NCI-H748 (cell line): ENCODE measurements at regions not wholly inside any gene's neighbourhood (a gene's known extent, or its start where the extent isn't known, plus 50 kb on each side); places are given as distances from the start of the nearest gene placed in this dataset.
A peak's percentile ranks its signal among the peaks of the same experiment; 100 is the strongest.
"Not testable (repeated sequence)": the region's sequence is repeated elsewhere in the genome, so short reads cannot be mapped to it uniquely, and the experiment has no call there.

ENCODE experiments used
- DNase-seq: peaks from one replicate; lab custom pipeline; 2025; ENCODE audit not compliant: unreplicated experiment; lab: John Stamatoyannopoulos, UW

DNA sequence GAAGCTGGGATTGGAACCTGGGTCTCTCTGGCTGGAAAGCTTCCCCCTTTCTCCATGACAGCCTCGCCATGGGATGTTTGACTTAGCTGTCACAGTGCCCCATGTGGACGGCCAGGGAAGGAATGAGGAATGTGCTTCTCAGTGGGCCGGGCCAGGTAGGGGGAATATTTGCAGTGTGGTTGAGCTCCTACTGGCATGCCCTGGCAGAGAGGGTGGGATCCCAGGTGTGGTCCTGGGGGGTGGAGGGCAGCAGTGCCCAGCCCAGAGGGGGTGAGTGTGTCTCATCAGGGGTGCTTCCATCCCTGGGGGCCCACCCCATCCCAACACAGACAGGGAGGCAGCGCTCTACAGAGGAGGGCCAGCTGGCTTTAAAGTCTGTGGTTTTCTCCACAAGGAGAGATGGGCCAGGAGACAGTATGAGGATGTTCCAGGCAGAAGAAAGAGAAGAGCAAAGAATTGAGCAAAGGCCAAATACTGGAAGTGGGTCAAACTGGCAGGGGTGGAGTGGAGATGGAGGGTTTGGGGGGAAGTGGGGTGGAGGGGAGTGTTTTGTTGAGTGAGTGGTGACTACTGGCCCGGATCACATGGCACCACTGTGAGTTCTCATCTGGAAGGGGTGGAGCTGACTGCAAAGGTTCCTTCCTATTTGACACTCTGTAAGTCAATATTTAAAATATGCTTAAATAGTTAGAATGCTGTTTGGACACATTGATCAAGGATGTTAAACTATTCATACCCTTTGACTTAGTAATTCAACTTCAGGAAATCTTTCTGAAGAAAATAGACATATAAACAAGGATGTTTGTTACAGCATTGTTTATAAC, 94.0 kb downstream of the MYCN start:
- DNase-seq: no peak

- no peak for DNase-seq
Measured at GRCh38 chr2:16033032-16033293, 92.6 kb downstream of the MYCN start.

GRCh38 chr2:16032282-16033031, 92.1 kb downstream of the MYCN start:
- DNase-seq: no peak

DNA sequence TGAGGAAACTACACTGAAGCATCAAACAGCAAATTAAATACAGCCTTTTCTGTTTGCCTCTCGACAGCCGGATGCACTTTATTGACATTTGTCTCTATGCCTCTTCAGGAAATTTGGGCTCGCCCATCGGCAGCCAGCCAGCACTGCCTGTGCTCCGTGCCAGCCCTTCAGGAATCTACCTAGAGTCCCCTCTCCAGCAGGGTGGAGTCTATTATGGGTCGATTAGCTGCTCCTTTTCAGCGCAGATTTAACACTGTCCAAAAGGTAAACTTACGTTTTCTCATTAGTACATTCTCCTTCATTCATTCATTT, 91.5 kb downstream of the MYCN start:
- peak; percentile 93 for DNase-seq

DNA sequence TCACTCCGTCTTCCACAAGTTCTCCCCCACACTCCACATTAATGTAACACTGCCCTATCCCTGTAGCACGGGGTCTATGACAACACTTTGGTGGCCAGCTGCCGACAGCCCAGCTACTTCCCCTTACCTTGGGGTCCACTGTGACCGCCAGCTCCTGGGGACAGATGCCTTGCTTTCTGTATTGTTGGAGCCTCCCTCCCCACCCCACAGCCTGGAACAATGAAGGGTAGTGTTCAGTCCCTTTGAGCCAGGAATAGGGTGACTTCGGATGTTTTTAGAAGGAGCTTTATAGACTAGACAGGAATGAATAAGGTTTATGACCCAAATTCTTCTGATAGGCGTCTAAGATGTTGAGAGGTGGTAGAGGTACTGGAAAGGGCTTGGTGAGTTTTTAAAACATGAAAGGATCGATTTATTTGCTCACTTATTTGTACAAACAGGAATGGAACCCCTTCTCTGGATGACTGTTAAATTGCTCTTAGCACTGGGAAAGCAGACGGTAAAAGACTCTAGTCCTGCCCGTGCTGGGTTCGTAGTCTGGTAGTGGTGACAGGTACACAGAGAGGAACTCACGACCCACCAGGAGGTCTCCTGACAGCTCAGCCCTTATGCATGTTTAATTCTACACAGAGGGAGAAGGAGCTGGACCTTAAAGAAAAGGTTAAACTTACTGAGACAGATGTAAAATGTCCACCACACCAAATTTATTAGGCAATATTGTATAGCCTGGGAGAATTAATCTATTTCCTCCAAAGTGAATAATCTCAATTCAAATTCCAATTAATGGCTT, 90.9 kb downstream of the MYCN start:
- DNase-seq: peak; percentile 80

DNA sequence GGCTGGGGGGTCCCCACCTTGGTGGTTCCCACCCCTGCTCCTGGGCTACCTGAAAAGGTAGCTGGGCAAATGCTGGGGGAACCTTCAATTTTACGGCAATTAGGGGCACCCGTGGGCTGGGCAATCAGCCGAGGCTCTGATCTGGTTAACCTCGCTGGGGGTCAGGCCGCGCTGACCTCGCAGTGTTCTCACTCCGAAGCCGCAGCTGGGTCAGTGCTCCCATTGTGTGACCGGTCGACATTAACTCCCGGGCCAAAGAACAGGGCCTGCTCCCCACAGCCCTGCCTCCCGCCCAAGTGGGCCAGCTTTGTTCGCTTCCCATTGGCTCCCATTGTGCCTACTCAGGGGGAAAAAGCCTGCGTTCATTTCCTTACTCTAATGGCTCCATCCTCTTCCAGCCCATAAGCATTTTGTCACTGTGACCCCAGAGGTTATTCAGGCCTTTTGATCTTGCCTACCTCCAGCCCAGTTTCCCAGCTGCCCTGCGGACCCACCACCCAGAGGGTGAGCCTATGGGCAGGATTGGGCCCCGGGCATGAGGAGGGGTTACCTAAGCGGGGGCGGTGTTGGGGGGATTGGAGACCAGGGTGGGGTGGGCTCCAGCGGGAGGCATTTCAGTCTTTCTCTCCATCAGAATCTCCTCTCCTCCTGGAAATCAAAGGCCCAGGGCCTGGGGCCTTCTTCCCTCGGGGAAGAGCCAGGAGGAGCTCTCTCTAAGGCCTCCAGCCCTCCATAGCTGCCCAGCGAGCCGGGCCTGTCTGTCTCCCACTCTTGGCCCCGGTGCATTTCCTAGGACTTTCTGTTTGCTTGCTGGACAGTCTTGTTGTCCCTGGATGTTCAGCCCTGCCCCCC, 90.1 kb downstream of the MYCN start:
- no peak for DNase-seq

GRCh38 chr2:16028644-16029043, 88.3 kb downstream of the MYCN start:
- no peak for DNase-seq

- DNase-seq: peak; percentile 13
Measured at GRCh38 chr2:16026816-16027501, 86.6 kb downstream of the MYCN start.

GRCh38 chr2:16025876-16026640, 85.7 kb downstream of the MYCN start:
- no peak for DNase-seq

GRCh38 chr2:16025211-16025875, 85.0 kb downstream of the MYCN start:
- no peak for DNase-seq

DNA sequence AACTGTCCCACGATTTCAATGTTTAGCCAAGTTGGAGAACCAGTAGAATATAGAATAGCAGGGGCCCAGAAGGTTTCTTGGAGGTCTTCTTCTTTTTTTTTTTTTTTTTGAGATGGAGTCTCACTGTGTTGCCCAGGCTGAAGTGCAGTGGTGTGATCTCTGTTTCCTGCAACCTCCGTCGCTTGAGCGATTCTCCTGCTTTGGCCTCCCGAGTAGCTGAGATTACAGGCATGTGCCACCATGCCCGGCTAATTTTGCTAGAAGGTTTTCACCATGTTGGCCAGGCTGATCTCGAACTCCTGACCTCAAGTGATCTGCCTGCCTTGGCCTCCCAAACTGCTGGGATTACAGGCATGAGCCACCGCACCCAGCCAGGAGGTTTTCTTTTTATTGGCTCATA, 84.3 kb downstream of the MYCN start:
- not testable (repeated sequence) for DNase-seq

DNA sequence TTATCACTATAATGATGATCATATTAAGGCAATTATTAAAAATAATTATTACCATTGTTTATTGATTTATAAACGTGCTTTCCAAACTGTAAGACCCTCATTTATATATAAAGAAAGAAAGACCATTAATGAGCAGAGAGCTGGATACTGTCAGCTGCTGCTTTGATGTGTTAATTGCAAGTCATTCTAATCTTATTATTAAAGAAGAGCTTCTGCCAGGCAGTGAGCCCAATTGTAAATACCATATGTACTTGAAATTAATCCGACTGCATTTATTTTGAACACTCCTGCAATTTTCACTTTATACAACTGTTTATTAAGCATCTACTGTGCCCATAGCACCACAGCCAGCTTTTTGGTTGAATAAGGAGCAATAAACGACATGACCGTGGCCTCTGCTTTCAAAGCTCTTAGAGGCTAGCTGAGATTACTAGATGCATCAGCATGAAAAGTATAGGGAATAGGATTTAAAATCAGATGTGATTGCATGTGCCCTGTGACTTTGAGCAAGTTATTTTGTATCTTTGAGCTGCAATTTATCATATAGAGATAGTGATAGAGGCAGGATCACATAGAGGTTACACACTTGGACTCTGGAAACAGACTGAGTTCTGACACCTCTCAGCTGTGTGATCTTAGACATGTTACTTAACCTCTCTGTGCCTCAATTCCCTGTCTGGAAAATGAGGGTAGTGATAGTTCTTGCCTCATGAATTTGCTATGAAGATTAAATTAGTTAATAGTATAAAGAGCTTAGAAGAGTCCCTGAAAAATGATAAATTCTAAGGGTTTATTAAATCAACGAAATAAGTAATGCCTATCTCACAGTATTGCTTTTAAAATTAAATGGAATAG, 83.4 kb downstream of the MYCN start:
- DNase-seq: no peak

- DNase-seq: no peak
Measured at GRCh38 chr2:16022548-16023240, 82.3 kb downstream of the MYCN start.

- no peak for DNase-seq
Measured at GRCh38 chr2:16021611-16022363, 81.4 kb downstream of the MYCN start.

DNA sequence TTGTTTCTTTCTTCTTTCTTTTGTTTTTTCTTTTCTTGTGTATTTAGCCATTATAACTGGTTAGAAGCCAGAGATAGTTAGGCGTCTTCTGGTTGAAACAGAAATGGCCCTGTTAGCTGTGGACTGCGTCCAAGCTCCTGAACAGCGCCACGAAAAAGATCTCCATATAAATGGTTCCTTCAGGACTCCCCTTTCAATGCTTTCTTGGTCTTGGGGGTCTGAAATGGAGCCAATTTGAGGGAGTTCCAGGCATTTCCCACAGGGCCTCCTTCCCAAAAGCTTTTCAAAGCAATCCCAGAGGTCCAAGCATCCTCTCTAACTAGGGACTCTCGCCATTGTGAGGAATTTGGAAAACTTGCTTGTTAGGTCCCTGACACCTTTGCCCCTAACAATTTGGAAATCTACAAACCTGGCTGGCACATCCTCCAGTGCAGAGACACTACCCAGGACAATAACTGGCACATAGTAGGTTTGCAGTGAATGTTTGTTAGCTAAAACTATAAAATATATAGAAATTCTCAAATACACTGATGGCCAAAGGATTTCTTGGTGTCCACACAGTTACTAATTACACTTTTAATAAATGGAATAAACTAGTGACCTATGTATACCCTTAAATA, 80.1 kb downstream of the MYCN start:
- DNase-seq: no peak

- DNase-seq: no peak
Measured at GRCh38 chr2:16019617-16020351, 79.4 kb downstream of the MYCN start.
